ENCODE measurements at regions not wholly inside any gene's neighbourhood (a gene's known extent, or its start where the extent isn't known, plus 50 kb on each side); places are given as distances from the start of the nearest gene placed in this dataset.
"Not testable (repeated sequence)": the region's sequence is repeated elsewhere in the genome, so short reads cannot be mapped to it uniquely, and the experiment has no call there.

DNA sequence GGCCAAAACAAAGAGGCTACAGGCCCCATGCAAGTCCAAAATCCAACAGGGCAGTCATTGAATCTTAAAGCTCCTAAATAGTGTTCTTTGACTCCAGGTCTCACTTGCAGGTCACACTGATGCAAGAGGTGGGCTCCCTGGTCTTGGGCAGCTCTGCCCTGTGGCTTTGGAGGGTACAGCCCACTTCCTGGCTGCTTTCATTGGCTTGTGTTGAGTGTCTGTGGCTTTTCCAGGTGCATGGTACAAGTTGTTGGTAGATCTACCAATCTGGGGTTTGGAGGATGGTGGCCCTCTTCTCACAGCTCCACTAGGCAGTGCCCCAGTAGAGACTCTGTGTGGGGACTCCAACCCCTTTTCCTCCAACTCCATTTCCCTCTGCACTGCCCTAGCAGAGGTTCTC is 115.8 kb upstream of the ALKAL2 start:
- no peak for DNase-seq (ENCODE audit: low read depth in 2 of 2, low spot score in 1 of 2)

DNA sequence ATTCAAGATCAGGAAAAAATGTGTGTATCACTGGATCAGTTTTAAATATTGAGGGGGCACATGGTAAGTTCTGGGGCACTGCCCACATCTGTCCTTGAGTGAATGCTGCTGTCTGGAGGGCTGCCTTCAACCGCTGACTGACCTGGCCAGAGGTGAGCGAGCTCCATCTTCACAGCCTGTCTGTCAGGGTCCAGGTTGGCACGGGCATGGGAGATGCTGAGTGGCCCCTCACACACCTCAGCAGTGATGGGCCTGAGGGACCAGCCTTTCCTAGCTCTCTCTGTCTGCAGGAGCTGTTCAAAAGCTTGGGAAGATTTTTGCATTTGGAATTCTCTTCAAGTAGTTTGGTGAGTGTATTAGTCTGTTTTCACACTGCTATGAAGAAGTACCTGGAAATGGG is 114.8 kb upstream of the ALKAL2 start:
- no peak for DNase-seq (ENCODE audit: low read depth in 2 of 2, low spot score in 1 of 2)

- no peak for DNase-seq (ENCODE audit: low read depth in 2 of 2, low spot score in 1 of 2)
Observed at GRCh38 chr2:402206-402605, 114.3 kb upstream of the ALKAL2 start.

DNA sequence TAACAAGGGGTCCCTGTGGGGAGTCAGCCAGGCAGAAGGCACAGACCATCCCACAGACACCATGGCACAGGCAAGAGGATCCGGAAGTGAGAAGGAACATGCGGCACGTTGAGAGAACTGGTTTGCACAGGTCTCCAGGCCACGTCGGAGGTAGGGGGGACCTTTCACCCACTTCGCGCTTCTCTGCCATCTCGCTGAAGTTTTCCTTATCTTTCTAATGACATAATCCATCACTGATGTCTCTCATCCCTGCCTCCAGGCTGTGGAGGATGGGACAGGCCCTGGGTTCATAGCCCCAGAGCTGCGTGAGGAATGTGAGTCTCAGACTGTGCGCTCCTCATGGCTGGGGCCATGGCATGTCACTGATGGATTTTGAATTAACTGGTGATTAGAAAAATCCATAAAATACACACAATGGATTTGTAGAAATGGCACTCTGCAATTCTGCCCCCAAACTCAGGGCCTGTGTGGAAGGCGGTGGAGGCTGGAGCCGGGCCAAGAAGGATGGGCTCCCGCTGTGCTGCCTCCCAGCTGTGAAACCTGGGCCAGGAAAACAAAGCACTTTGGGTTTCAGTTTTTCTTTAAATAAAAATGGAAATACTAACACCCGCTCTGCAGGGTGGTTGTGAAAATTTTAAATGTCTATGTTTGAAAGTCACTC is 113.3 kb upstream of the ALKAL2 start:
- DNase-seq (ENCODE audit: low read depth in 2 of 2, low spot score in 1 of 2), result no peak

DNA sequence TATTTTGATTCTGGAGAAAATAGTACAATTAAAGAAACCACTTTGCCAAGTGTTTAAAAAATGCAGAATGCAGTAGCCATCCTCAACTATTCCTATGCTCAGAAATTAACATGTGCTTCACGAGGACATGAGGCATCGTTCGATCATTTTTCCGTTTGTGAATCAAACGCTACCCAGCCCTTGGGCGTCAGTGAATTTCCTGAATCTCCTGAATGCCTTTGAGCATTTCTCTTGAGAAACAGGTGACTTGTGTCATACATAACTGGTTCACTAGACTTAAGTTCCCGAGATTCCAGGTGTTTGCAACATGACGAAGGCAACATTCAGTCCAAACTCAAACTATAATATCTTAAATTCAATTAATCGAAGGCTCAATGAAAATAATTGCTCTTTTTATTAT is 110.0 kb upstream of the ALKAL2 start:
- no peak for DNase-seq (ENCODE audit: low read depth in 2 of 2, low spot score in 1 of 2)

- no peak for DNase-seq (ENCODE audit: low read depth in 2 of 2, low spot score in 1 of 2)
Observed at GRCh38 chr2:397521-397920, 109.6 kb upstream of the ALKAL2 start.

DNA sequence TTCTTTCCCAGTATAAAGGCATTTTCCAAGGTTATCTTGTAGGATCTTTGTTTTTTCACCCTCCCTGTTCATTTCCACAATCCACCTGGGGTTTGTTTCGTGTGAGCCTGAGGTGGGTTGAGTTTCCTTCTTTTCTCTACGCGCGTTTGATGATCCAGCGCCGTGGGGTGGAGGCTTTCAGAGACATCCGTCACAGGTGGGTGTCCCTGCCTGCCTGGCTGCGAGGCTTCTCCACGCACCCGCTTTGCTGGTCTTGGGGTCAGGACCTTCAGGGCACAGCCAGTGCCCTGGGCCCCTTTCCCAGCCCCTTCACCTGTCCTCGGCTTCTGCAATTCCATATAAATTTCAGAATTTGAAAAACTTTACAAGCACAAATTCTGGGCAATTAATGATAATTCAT is 109.0 kb upstream of the ALKAL2 start:
- DNase-seq (ENCODE audit: low read depth in 2 of 2, low spot score in 1 of 2), result no peak

GRCh38 chr2:395886-396285 is 108.0 kb upstream of the ALKAL2 start:
- DNase-seq (ENCODE audit: low read depth in 2 of 2, low spot score in 1 of 2), result no peak

GRCh38 chr2:393711-394696 is 106.1 kb upstream of the ALKAL2 start:
- peak in 1 of 2 donors; percentile 33 for DNase-seq (ENCODE audit: low read depth in 2 of 2, low spot score in 1 of 2)

DNA sequence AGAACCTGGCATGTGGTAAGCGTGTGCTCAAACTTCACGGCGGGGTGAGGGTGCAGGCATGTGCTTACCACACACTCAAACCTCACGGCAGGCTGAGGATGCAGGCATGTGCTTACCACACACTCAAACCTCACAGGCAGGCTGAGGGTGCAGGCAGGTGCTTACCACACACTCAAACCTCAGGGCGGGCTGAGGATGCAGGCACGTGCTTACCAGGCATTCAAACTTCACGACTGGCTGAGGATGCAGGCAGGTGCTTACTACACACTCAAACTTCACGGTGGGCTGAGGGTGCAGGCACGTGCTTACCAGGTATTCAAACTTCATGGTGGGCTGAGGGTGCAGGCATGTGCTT is 105.0 kb upstream of the ALKAL2 start:
- DNase-seq (ENCODE audit: low read depth in 2 of 2, low spot score in 1 of 2), result no peak

DNA sequence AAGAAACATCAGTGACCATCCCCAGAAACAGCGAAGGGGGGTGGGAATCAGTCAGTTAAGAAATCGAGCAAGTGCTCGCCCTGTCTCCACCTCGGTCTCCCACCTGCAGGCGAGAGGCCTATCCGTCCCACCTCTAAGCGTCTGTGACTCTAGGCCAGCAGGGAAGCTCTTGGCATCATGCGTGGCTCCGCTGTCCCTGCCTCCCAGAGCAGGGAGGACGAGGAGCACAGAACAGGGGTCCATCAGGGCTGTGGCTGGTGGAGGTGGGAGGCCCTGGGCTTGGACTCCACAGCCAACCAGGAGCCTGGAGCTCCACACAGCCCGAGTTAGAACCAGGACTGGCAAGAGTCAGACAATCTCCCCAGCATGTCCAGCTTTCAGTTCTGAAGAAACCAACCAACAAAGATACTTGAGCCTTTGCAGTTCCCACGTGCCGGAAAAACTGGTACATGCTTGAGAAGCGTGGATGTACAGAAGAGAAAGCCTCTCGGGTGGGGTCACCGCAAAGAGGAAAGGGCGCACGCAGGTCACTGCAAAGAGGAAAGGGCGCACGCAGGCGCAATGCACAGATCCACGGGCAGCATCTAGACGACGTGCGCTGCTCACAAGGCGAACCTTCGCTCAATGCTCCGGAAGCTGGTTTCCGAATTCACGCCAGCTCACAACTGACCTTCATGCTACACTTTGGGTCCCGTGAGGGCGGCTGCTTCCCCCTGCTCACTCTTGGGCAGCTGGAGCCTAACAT is 104.5 kb upstream of the ALKAL2 start:
- no peak for DNase-seq (ENCODE audit: low read depth in 2 of 2, low spot score in 1 of 2)

- no peak for DNase-seq (ENCODE audit: low read depth in 2 of 2, low spot score in 1 of 2)
Observed at GRCh38 chr2:391696-392095, 103.8 kb upstream of the ALKAL2 start.

- DNase-seq (ENCODE audit: low read depth in 2 of 2, low spot score in 1 of 2), result no peak
Observed at GRCh38 chr2:390959-391358, 103.1 kb upstream of the ALKAL2 start.

DNA sequence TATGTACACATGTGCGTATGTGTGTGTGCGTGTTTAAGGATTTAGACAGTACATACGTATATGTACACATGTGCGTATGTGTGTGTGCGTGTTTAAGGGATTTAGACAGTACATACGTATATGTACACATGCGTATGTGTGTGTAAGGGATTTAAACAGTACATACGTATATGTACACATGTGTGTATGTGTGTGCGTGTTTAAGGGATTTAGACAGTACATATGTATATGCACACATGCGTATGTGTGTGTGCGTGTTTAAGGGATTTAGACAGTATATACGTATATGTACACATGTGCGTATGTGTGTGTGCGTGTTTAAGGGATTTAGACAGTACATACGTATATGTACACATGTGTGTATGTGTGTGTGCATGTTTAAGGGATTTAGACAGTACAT is 102.1 kb upstream of the ALKAL2 start:
- not testable (repeated sequence) for DNase-seq (ENCODE audit: low read depth in 2 of 2, low spot score in 1 of 2)

- not testable (repeated sequence) for DNase-seq (ENCODE audit: low read depth in 2 of 2, low spot score in 1 of 2)
Observed at GRCh38 chr2:388752-389151, 100.9 kb upstream of the ALKAL2 start.

DNA sequence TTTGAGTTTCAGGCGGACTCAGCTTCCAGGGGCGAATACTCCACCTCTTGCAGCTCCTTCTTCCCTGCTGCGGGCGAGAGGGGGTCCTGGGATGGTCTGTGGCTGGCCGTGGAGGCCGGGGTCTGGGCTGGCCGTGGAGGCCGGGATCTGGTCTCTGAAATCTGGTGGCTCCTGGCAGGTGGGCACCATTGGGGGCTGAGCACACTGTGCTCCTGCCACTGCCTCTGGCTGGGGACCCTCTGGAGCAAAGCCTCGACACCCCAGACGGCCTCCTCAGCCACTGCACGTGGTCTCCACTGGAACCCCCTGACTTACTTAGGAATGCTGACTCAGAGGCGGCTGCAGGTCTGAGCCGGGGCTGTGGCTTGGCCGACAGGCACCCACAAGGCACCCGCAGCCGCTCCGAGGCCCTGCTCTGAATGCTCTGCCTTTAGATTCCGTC is 100.1 kb upstream of the ALKAL2 start:
- DNase-seq (ENCODE audit: low read depth in 2 of 2, low spot score in 1 of 2), result no peak

- no peak for DNase-seq (ENCODE audit: low read depth in 2 of 2, low spot score in 1 of 2)
Observed at GRCh38 chr2:386406-387103, 98.7 kb upstream of the ALKAL2 start.

- DNase-seq (ENCODE audit: low read depth in 2 of 2, low spot score in 1 of 2), result no peak
Observed at GRCh38 chr2:385785-386184, 97.9 kb upstream of the ALKAL2 start.

GRCh38 chr2:385061-385460 is 97.2 kb upstream of the ALKAL2 start:
- DNase-seq (ENCODE audit: low read depth in 2 of 2, low spot score in 1 of 2), result no peak

- DNase-seq (ENCODE audit: low read depth in 2 of 2, low spot score in 1 of 2), result no peak
Observed at GRCh38 chr2:383888-384287, 96.0 kb upstream of the ALKAL2 start.

DNA sequence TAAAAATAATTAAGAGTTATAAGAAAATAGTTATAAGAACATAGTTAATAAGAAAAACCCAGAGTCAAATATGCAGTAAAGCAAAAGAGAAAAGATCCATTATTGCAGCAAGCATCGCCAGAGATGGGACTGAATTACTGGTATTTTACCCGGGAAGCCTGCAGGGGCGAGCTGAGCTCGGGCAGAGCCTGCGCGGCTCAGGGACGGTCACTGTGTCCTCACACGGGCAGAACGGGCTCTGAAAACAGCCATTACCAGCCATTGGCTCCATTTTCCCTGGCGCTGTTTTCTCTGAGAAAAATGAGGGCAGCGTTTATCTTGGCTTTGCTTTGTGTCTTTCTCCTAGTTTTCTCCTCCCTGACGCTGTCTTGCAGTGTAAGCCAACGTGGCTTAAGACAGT is 95.3 kb upstream of the ALKAL2 start:
- no peak for DNase-seq (ENCODE audit: low read depth in 2 of 2, low spot score in 1 of 2)
